NCI-H1417 treated with DMSO at 0.1 percent for 48 hours (cell line): ENCODE measurements at regions not wholly inside any gene's neighbourhood (a gene's known extent, or its start where the extent isn't known, plus 50 kb on each side); places are given as distances from the start of the nearest gene placed in this dataset.
"Not testable (repeated sequence)": the region's sequence is repeated elsewhere in the genome, so short reads cannot be mapped to it uniquely, and the experiment has no call there.

ENCODE experiments used
- DNase-seq: peaks from one replicate; lab custom pipeline; 2025; lab: John Stamatoyannopoulos, UW

- DNase-seq = no peak
Observed at GRCh38 chr10:118948786-118949185, 80.7 kb upstream of the NANOS1 start.

- DNase-seq = no peak
Observed at GRCh38 chr10:118950190-118950680, 79.3 kb upstream of the NANOS1 start.

GRCh38 chr10:118950997-118951637, 78.4 kb upstream of the NANOS1 start:
- DNase-seq = peak; percentile 29

GRCh38 chr10:118952493-118953295, 76.8 kb upstream of the NANOS1 start:
- DNase-seq = no peak

- DNase-seq = no peak
Observed at GRCh38 chr10:118953598-118954393, 75.7 kb upstream of the NANOS1 start.

GRCh38 chr10:118955531-118955930, 74.0 kb upstream of the NANOS1 start:
- DNase-seq = no peak

- DNase-seq = no peak
Observed at GRCh38 chr10:118955951-118956801, 73.3 kb upstream of the NANOS1 start.

- DNase-seq = no peak
Observed at GRCh38 chr10:118956802-118957442, 72.6 kb upstream of the NANOS1 start.

GRCh38 chr10:118957443-118957825, 72.1 kb upstream of the NANOS1 start:
- DNase-seq = no peak

- no peak for DNase-seq
Observed at GRCh38 chr10:118957966-118958365, 71.5 kb upstream of the NANOS1 start.

- no peak for DNase-seq
Observed at GRCh38 chr10:118958559-118958958, 71.0 kb upstream of the NANOS1 start.

GRCh38 chr10:118958984-118959925, 70.3 kb upstream of the NANOS1 start:
- DNase-seq = no peak

- DNase-seq = no peak
Observed at GRCh38 chr10:118960157-118961090, 69.1 kb upstream of the NANOS1 start.

- DNase-seq = no peak
Observed at GRCh38 chr10:118961436-118961835, 68.1 kb upstream of the NANOS1 start.

GRCh38 chr10:118962331-118962868, 67.1 kb upstream of the NANOS1 start:
- DNase-seq = not testable (repeated sequence)

- DNase-seq = no peak
Observed at GRCh38 chr10:118963341-118963740, 66.2 kb upstream of the NANOS1 start.

GRCh38 chr10:118963933-118964332, 65.6 kb upstream of the NANOS1 start:
- DNase-seq = no peak

GRCh38 chr10:118964476-118964875, 65.0 kb upstream of the NANOS1 start:
- DNase-seq = not testable (repeated sequence)

- DNase-seq = no peak
Observed at GRCh38 chr10:118965096-118965495, 64.4 kb upstream of the NANOS1 start.
